ENCODE measurements at regions not wholly inside any gene's neighbourhood (a gene's known extent, or its start where the extent isn't known, plus 50 kb on each side); places are given as distances from the start of the nearest gene placed in this dataset.
"Not testable (repeated sequence)": the region's sequence is repeated elsewhere in the genome, so short reads cannot be mapped to it uniquely, and the experiment has no call there.

DNA sequence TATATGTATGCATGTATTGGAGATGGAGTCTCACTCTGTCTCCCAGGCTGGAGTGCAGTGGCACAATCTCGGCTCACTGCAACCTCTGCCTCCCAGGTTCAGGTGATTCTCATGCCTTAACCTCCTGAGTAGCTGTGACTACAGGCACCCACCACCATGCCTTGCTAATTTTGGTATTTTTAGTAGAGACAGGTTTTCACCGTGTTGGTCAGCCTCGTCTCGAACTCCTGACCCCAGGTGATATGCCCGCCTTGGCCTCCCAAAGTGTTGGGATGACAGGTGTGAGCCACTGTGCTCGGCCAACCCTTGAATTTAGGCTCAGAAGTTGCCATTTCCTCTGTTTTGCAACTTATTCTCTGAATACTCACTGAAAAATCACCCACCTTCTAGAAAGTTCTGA, 4498.0 kb upstream of the OR11H1 start:
- not testable (repeated sequence) for TF ChIP-seq CTCF, POLR2A (IDR thresholded peaks at IDR 0.05)
